ENCODE measurements at regions not wholly inside any gene's neighbourhood (a gene's known extent, or its start where the extent isn't known, plus 50 kb on each side); places are given as distances from the start of the nearest gene placed in this dataset.

DNA sequence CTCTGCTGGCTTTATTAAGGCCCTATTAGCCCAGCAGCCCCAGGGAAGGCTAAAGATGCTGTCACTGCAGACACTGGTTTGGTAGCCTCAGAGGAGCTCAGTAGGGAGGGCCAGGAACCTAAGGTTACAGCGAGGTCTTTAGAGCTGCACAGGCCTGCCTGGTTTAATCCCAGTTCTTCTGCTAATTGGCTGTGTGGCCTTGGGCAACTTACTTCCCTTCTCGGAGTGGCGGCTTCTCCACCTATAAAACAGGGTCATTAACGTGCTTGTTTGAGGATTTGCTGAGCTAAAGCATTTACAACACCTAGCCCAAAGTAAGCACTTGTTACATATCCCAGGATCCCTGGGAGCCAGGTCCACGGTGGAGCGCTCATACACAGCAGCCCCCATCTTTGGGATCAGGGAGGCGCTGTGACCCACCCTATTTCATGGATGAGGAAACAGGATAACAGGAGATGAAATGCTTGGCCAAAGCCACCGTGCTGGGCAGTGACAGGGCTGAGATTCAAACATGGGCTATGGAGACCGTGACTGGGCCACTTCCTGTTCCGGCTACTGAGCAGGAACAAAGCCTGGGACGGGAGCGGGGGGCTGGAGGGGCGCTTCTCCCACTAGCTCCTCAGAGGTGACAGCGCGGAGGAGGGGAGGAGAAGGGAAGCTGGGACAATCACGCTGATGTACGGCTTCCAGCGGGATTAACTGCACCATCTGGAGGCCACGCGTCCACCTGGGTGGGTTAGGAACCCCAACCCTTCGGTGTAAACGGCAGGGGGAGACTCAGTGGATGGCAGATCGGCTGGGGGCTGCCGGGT lies 61.5 kb downstream of the IGLL1 start:
- peaks cover 5% of the 10 kb centered on the region for H3K4me1 ChIP-seq (ENCODE audit: low read depth, poor library complexity, severe bottlenecking)
- no peaks in the 10 kb centered on the region for H3K79me2 ChIP-seq (ENCODE audit: insufficient read depth, low read depth)
- no peak overlapping the region for H2AFZ ChIP-seq (ENCODE audit: low read depth)
- H3K27ac ChIP-seq: no peak overlapping the region
- no peaks in the 10 kb centered on the region for H4K20me1 ChIP-seq (ENCODE audit: insufficient read depth)
- no peak for TF ChIP-seq CTCF (conservative IDR thresholded peaks at IDR 0.05; ENCODE audit: low read depth, low read length)
- no peak overlapping the region for H3K9ac ChIP-seq
- H3K27me3 ChIP-seq (ENCODE audit: insufficient read depth, low read depth): no peaks in the 10 kb centered on the region
- no peak overlapping the region for H3K4me3 ChIP-seq (IDR thresholded peaks at IDR 0.05; ENCODE audit: insufficient read depth, low read depth, low read length)
- no peak overlapping the region for H3K4me2 ChIP-seq
- no peaks in the 10 kb centered on the region for H3K36me3 ChIP-seq (ENCODE audit: insufficient read depth)

GRCh38 chr22:23517804-23518375 lies 62.2 kb downstream of the IGLL1 start:
- peaks cover 5% of the 10 kb centered on the region for H3K4me1 ChIP-seq (ENCODE audit: low read depth, poor library complexity, severe bottlenecking)
- TF ChIP-seq CTCF (conservative IDR thresholded peaks at IDR 0.05; ENCODE audit: low read depth, low read length): no peak
- no peak overlapping the region for H3K27ac ChIP-seq
- no peak overlapping the region for H3K4me2 ChIP-seq
- H2AFZ ChIP-seq (ENCODE audit: low read depth): no peak overlapping the region
- no peaks in the 10 kb centered on the region for H4K20me1 ChIP-seq (ENCODE audit: insufficient read depth)
- H3K4me3 ChIP-seq (IDR thresholded peaks at IDR 0.05; ENCODE audit: insufficient read depth, low read depth, low read length): no peak overlapping the region
- no peak overlapping the region for H3K9ac ChIP-seq
- no peaks in the 10 kb centered on the region for H3K79me2 ChIP-seq (ENCODE audit: insufficient read depth, low read depth)
- H3K27me3 ChIP-seq (ENCODE audit: insufficient read depth, low read depth): no peaks in the 10 kb centered on the region
- no peaks in the 10 kb centered on the region for H3K36me3 ChIP-seq (ENCODE audit: insufficient read depth)

GRCh38 chr22:23516304-23516703 lies 63.8 kb downstream of the IGLL1 start:
- no peak overlapping the region for H3K4me2 ChIP-seq
- H2AFZ ChIP-seq (ENCODE audit: low read depth): no peak overlapping the region
- no peaks in the 10 kb centered on the region for H3K27me3 ChIP-seq (ENCODE audit: insufficient read depth, low read depth)
- no peak overlapping the region for H3K9ac ChIP-seq
- H3K36me3 ChIP-seq (ENCODE audit: insufficient read depth): no peaks in the 10 kb centered on the region
- H3K4me3 ChIP-seq (IDR thresholded peaks at IDR 0.05; ENCODE audit: insufficient read depth, low read depth, low read length): no peak overlapping the region
- peaks cover 3% of the 10 kb centered on the region for H3K4me1 ChIP-seq (ENCODE audit: low read depth, poor library complexity, severe bottlenecking)
- TF ChIP-seq CTCF (conservative IDR thresholded peaks at IDR 0.05; ENCODE audit: low read depth, low read length): no peak
- H3K79me2 ChIP-seq (ENCODE audit: insufficient read depth, low read depth): no peaks in the 10 kb centered on the region
- H3K27ac ChIP-seq: no peak overlapping the region
- no peaks in the 10 kb centered on the region for H4K20me1 ChIP-seq (ENCODE audit: insufficient read depth)

DNA sequence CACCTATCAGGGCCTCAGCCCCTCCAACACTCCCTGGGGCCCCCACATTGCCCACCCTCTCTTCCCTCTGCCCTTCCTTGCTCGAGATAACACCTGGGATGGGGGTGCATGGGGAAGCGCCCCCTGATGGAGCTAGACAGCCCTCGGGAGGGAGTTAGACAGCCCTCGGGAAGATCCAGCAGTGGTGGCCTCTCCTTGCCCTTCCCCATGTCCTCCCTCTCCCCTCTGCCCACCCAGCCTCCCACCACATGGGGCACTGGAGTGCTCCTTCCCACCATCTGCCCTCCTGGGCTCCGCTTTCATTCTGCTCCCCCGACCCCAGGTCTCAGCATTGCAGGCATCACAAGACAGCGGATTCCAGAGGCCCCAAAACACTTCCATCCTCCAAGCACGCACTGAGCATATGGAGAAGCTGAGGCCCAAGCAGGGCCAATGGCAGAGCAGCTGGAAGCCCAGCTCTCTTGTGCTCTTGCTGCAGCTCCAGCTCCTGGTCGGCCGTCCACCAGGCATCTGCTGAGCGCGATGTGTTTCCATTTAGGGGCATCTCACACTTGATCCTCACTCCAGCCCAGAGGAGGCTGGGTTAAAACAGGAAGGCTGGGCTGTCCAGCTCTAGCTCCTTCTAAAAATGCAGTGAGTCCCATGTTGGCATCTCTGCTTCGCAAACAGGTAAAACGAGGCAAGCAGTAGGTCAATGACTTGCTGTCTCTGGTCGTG lies 65.6 kb downstream of the IGLL1 start:
- no peaks in the 10 kb centered on the region for H3K36me3 ChIP-seq (ENCODE audit: insufficient read depth)
- no peak overlapping the region for H3K27ac ChIP-seq
- no peak overlapping the region for H2AFZ ChIP-seq (ENCODE audit: low read depth)
- H3K4me1 ChIP-seq (ENCODE audit: low read depth, poor library complexity, severe bottlenecking): no peaks in the 10 kb centered on the region
- no peaks in the 10 kb centered on the region for H4K20me1 ChIP-seq (ENCODE audit: insufficient read depth)
- no peak for TF ChIP-seq CTCF (conservative IDR thresholded peaks at IDR 0.05; ENCODE audit: low read depth, low read length)
- no peak overlapping the region for H3K4me2 ChIP-seq
- H3K27me3 ChIP-seq (ENCODE audit: insufficient read depth, low read depth): no peaks in the 10 kb centered on the region
- H3K79me2 ChIP-seq (ENCODE audit: insufficient read depth, low read depth): no peaks in the 10 kb centered on the region
- no peak overlapping the region for H3K9ac ChIP-seq
- no peak overlapping the region for H3K4me3 ChIP-seq (IDR thresholded peaks at IDR 0.05; ENCODE audit: insufficient read depth, low read depth, low read length)
